CD4-positive, alpha-beta T cell treated with Interleukin-15 for 4 hours (primary cell): ENCODE measurements at regions not wholly inside any gene's neighbourhood (a gene's known extent, or its start where the extent isn't known, plus 50 kb on each side); places are given as distances from the start of the nearest gene placed in this dataset.

Experiments used
- DNase-seq: peaks from one replicate; pipeline ENCODE4 v3.0.0-alpha.2; 2020; ENCODE audit warnings: low spot score

- no peak for DNase-seq
Observed at GRCh38 chr6:134117409-134117808, 65.0 kb upstream of the SLC2A12 start.

DNA sequence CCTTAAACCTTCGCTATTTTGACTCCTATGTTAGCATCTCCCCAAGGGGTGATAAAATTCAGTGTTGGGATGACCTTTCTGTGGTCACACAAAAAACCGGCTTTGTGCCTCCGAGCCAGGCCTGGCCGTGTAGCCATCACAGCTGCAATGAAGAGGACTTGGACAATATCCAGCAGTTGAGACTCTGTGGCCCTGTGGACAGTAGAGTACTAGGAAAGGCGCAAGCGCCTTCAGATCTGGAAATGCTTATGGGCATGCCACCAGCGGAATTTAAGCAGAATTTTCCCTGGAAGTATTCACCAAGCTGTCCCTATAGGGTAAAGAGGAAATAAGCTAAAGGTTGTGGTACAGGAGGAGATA is 63.3 kb upstream of the SLC2A12 start:
- no peak for DNase-seq

- DNase-seq: no peak
Observed at GRCh38 chr6:134114918-134115714, 62.7 kb upstream of the SLC2A12 start.

GRCh38 chr6:134114489-134114888 is 62.1 kb upstream of the SLC2A12 start:
- DNase-seq: no peak

DNA sequence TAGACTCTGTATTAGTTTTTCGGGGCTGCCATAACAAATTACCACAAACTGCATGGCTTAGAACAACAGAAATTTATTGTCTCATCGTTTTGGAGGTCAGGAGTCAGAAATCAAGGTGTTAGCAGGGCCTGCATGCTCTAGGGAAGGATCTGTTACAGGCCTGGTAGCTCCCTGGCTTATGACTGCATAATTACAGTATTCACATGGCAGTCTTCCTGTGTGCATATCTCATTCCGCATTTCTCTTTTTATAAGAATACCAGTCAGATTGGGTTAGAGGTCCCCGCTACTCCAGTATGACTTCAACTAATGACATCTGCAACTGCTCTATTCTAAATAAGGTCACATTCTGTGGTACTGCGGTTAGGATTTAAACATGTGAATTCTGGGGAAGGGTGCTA is 59.3 kb upstream of the SLC2A12 start:
- no peak for DNase-seq

- peak; percentile 67 for DNase-seq
Observed at GRCh38 chr6:134111062-134111677, 58.7 kb upstream of the SLC2A12 start.

DNA sequence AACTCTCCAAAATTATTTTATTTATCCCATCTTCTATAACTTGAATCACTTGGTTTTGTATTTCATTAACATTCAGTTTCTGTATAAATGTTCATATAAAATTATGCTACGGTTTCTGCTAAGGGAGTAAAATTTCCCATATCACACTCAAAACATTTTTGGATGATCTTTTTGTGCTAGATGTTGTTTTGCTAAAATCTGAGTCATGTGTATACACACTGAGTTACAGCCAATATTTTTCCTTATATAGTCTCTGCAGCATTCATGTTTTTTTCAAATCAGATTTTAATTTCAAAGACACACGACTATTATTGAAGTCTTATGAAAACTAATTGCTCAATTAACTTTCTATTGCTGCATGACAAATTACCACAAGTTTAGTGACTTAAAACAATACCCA is 54.3 kb upstream of the SLC2A12 start:
- no peak for DNase-seq

DNA sequence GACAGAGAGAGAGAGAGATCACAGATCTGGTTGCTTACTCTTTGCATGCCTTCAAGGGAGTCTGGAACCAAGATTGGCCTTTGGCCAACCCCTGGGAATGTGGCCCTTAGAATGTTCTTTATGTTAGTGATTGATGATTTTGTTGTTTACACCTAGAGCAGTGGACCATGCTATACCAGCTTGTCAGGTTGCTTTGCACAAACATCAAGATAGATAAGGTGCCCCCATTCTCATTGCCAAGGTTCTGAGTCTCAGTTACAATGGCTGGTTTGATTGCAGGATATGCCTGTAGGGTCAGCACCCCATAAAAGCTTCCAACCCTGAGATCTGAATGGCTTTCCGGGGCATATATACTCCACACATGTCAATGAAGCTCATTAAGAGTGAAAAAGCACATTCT is 53.5 kb upstream of the SLC2A12 start:
- no peak for DNase-seq

- DNase-seq: no peak
Observed at GRCh38 chr6:134103006-134103405, 50.6 kb upstream of the SLC2A12 start.
